ENCODE measurements at regions not wholly inside any gene's neighbourhood (a gene's known extent, or its start where the extent isn't known, plus 50 kb on each side); places are given as distances from the start of the nearest gene placed in this dataset.

- peak; percentile 23 for DNase-seq
These were observed 153.8 kb downstream of the CEBPB start for GRCh38 chr20:50344232-50345071.

- no peak for DNase-seq
These were observed 155.2 kb downstream of the CEBPB start for GRCh38 chr20:50345712-50346373.

- peak; percentile 23 for DNase-seq
These were observed 156.0 kb downstream of the CEBPB start for GRCh38 chr20:50346374-50347283.

- DNase-seq: no peak
These were observed 156.8 kb downstream of the CEBPB start for GRCh38 chr20:50347284-50348063.

GRCh38 chr20:50348096-50348495 lies 157.5 kb downstream of the CEBPB start:
- DNase-seq: no peak

- DNase-seq: no peak
These were observed 159.5 kb upstream of the PTPN1 start for GRCh38 chr20:50350510-50351249.

GRCh38 chr20:50351541-50351940 lies 158.6 kb upstream of the PTPN1 start:
- DNase-seq: no peak

- DNase-seq: no peak
These were observed 156.8 kb upstream of the PTPN1 start for GRCh38 chr20:50353289-50353961.

GRCh38 chr20:50354721-50355589 lies 155.2 kb upstream of the PTPN1 start:
- no peak for DNase-seq

GRCh38 chr20:50355590-50356524 lies 154.3 kb upstream of the PTPN1 start:
- no peak for DNase-seq

- DNase-seq: no peak
These were observed 153.7 kb upstream of the PTPN1 start for GRCh38 chr20:50356525-50356885.

- DNase-seq: no peak
These were observed 153.0 kb upstream of the PTPN1 start for GRCh38 chr20:50356962-50357782.

- DNase-seq: no peak
These were observed 152.4 kb upstream of the PTPN1 start for GRCh38 chr20:50357783-50358161.

- no peak for DNase-seq
These were observed 152.0 kb upstream of the PTPN1 start for GRCh38 chr20:50358166-50358565.

- no peak for DNase-seq
These were observed 151.2 kb upstream of the PTPN1 start for GRCh38 chr20:50358971-50359370.

GRCh38 chr20:50359607-50360217 lies 150.5 kb upstream of the PTPN1 start:
- no peak for DNase-seq

- no peak for DNase-seq
These were observed 149.9 kb upstream of the PTPN1 start for GRCh38 chr20:50360218-50360672.

GRCh38 chr20:50360921-50361320 lies 149.3 kb upstream of the PTPN1 start:
- no peak for DNase-seq
